C4-2B (cell line): ENCODE measurements at regions not wholly inside any gene's neighbourhood (a gene's known extent, or its start where the extent isn't known, plus 50 kb on each side); places are given as distances from the start of the nearest gene placed in this dataset.
A peak's percentile ranks its signal among the peaks of the same experiment; 100 is the strongest.

Experiments used
- H3K27ac ChIP-seq: fragments of 450-650 bp; 2 replicates; pipeline ENCODE4 v1.5.1; 2017
- CTCF ChIP-seq: fragments of 450-650 bp; conservative IDR thresholded peaks from 2 replicates; pipeline ENCODE4 v1.5.1; 2017; ENCODE audit warnings: mild to moderate bottlenecking
- ZFX ChIP-seq: fragments of 450-650 bp; IDR thresholded peaks from 2 replicates; pipeline ENCODE4 v1.6.1; 2017

GRCh38 chr16:76118344-76118743, 158.9 kb upstream of the CNTNAP4 start:
- no peak for TF ChIP-seq CTCF
- TF ChIP-seq ZFX: no peak
- no peak overlapping the region for H3K27ac ChIP-seq

- no peak for TF ChIP-seq CTCF
- no peak for TF ChIP-seq ZFX
- H3K27ac ChIP-seq: no peak overlapping the region
Measured at GRCh38 chr16:76121636-76122035, 155.6 kb upstream of the CNTNAP4 start.

GRCh38 chr16:76123966-76124365, 153.2 kb upstream of the CNTNAP4 start:
- no peak overlapping the region for H3K27ac ChIP-seq
- TF ChIP-seq ZFX: no peak
- TF ChIP-seq CTCF: no peak

GRCh38 chr16:76125871-76126270, 151.3 kb upstream of the CNTNAP4 start:
- TF ChIP-seq ZFX (no peak), CTCF (no peak)
- no peak overlapping the region; the same call in 1 of the 2 replicates for H3K27ac ChIP-seq

- H3K27ac ChIP-seq: peak overlapping the region; percentile 13; the same call in 1 of the 2 replicates
Measured at GRCh38 chr16:76138056-76138455, 139.1 kb upstream of the CNTNAP4 start.

- H3K27ac ChIP-seq: no peak overlapping the region
- TF ChIP-seq CTCF (peak; percentile 27), ZFX (no peak)
Measured at GRCh38 chr16:76157629-76158028, 119.6 kb upstream of the CNTNAP4 start.

- TF ChIP-seq ZFX (no peak), CTCF (no peak)
- H3K27ac ChIP-seq: no peak overlapping the region
Measured at GRCh38 chr16:76162046-76162445, 115.2 kb upstream of the CNTNAP4 start.

- no peak overlapping the region for H3K27ac ChIP-seq
Measured at GRCh38 chr16:76164970-76165558, 112.1 kb upstream of the CNTNAP4 start.

More at GRCh38 chr16:76164970-76165558, 112.1 kb upstream of the CNTNAP4 start:
- TF ChIP-seq CTCF (no peak), ZFX (no peak)
